OCI-LY7 (cell line): ENCODE measurements at regions not wholly inside any gene's neighbourhood (a gene's known extent, or its start where the extent isn't known, plus 50 kb on each side); places are given as distances from the start of the nearest gene placed in this dataset.

ENCODE experiments used
- BruUV-seq: library from RNA; stranded (reverse); fragments of 400-500 nt; replicated peaks from 2 replicates; lab custom pipeline; 2021; lab: Mats Ljungman, UMichigan
- CTCF ChIA-PET: fragments of 300-600 bp; sonication (Branson Sonifier 250); formaldehyde crosslinking; loops from one replicate; lab custom pipeline; 2022; ENCODE audit warnings: antibody characterized with exemption; ENCODE audit not compliant: unreplicated experiment; lab: Charles Lee
- POLR2A ChIA-PET: fragments of 300-600 bp; sonication (Branson Sonifier 250); formaldehyde crosslinking; loops from one replicate; lab custom pipeline; 2022; ENCODE audit warnings: antibody characterized with exemption; lab: Charles Lee
- DNase-seq: peaks from one replicate; pipeline ENCODE4 v3.0.0-alpha.2; 2015; ENCODE audit warnings: low spot score
- H2AFZ ChIP-seq: fragments of 200-600 bp; sonication (generic), shearing (Covaris generic); 2 replicates; pipeline ENCODE4 v1.6.1; 2014; ENCODE audit warnings: mild to moderate bottlenecking, antibody characterized with exemption, low read length, moderate library complexity
- H3K27ac ChIP-seq: fragments of 200-600 bp; sonication (generic); 2 replicates; pipeline ENCODE4 v1.5.1; 2014; ENCODE audit warnings: mixed run types, low read depth, mild to moderate bottlenecking, moderate library complexity, low read length, inconsistent platforms; ENCODE audit not compliant: poor library complexity, severe bottlenecking
- H3K36me3 ChIP-seq: fragments of 200-600 bp; sonication (generic); 2 replicates; pipeline ENCODE4 v1.6.1; 2014; ENCODE audit warnings: mild to moderate bottlenecking, antibody characterized with exemption, low read length, moderate library complexity, mixed read lengths; ENCODE audit not compliant: insufficient read depth
- H3K4me1 ChIP-seq: fragments of 200-600 bp; sonication (generic); 2 replicates; pipeline ENCODE4 v1.5.1; 2014; ENCODE audit warnings: mild to moderate bottlenecking, low read length; ENCODE audit not compliant: insufficient read depth, poor library complexity, severe bottlenecking
- H3K4me2 ChIP-seq: fragments of 200-600 bp; sonication (generic); 2 replicates; pipeline ENCODE4 v1.6.1; 2014; ENCODE audit warnings: mild to moderate bottlenecking, low read length
- H3K4me3 ChIP-seq: fragments of 200-600 bp; sonication (generic); 2 replicates; pipeline ENCODE4 v1.5.1; 2014; ENCODE audit warnings: mild to moderate bottlenecking, low read depth, low read length; ENCODE audit not compliant: poor library complexity, severe bottlenecking
- H3K79me2 ChIP-seq: fragments of 200-600 bp; sonication (generic); 2 replicates; pipeline ENCODE4 v1.6.1; 2016; ENCODE audit warnings: low read depth, mild to moderate bottlenecking, low read length, moderate library complexity, mixed read lengths; ENCODE audit not compliant: insufficient read depth
- H3K9me2 ChIP-seq: fragments of 200-600 bp; sonication (generic); 2 replicates; pipeline ENCODE4 v1.6.1; 2016; ENCODE audit warnings: mild to moderate bottlenecking, low read length, mixed read lengths; ENCODE audit not compliant: insufficient read depth
- H3K9me3 ChIP-seq: fragments of 200-600 bp; sonication (generic); 2 replicates; pipeline ENCODE4 v1.6.1; 2014; ENCODE audit warnings: mild to moderate bottlenecking, mixed run types, low read length, mixed read lengths
- H4K20me1 ChIP-seq: fragments of 200-600 bp; sonication (generic); 2 replicates; pipeline ENCODE4 v1.6.1; 2014; ENCODE audit warnings: mild to moderate bottlenecking, antibody characterized with exemption, low read length, moderate library complexity, mixed read lengths; ENCODE audit not compliant: insufficient read depth
- CTCF ChIP-seq: fragments of 200-600 bp; sonication (generic); conservative IDR thresholded peaks from 2 replicates; pipeline ENCODE4 v1.5.1; 2014; ENCODE audit warnings: mild to moderate bottlenecking, antibody characterized with exemption, low read length, moderate library complexity, mixed read lengths
- EZH2phosphoT487 ChIP-seq: fragments of 200-600 bp; sonication (generic); IDR thresholded peaks from 2 replicates; pipeline ENCODE4 v1.6.1; 2018; ENCODE audit warnings: low read depth, borderline replicate concordance, mild to moderate bottlenecking, mixed run types, antibody characterized with exemption, low read length, moderate library complexity, mixed read lengths
- intact Hi-C: fragments of 100-400 bp; cut with micrococcal nuclease; formaldehyde crosslinking; loops from one replicate; pipeline ENCODE4 v1.10.0; 2022; ENCODE audit not compliant: unreplicated experiment

GRCh38 chr6:134410541-134410940 is 92.6 kb upstream of the SGK1 start:
- Histone ChIP-seq H3K9me3 (no peaks in the 10 kb centered on the region), H3K9me2 (no peaks in the 10 kb centered on the region), H3K4me3 (no peak overlapping the region), H3K27ac (no peak overlapping the region), H3K4me2 (no peak overlapping the region), H2AFZ (no peak overlapping the region), H3K36me3 (no peaks in the 10 kb centered on the region), H3K4me1 (no peaks in the 10 kb centered on the region), H4K20me1 (no peaks in the 10 kb centered on the region), H3K79me2 (no peaks in the 10 kb centered on the region)
- CTCF ChIA-PET, result no interaction called here
- no peak for DNase-seq
- POLR2A ChIA-PET, result no interaction called here
- TF ChIP-seq EZH2phosphoT487 (no peak), CTCF (no peak)
- no TSS peak for BruUV-seq
- intact Hi-C loops, result no loop called here

GRCh38 chr6:134407791-134408190 is 89.9 kb upstream of the SGK1 start:
- Histone ChIP-seq H3K4me2 (no peak overlapping the region), H3K4me3 (no peak overlapping the region), H2AFZ (no peak overlapping the region), H4K20me1 (no peaks in the 10 kb centered on the region), H3K27ac (no peak overlapping the region), H3K9me3 (no peaks in the 10 kb centered on the region), H3K79me2 (no peaks in the 10 kb centered on the region), H3K9me2 (no peaks in the 10 kb centered on the region), H3K4me1 (no peaks in the 10 kb centered on the region), H3K36me3 (no peaks in the 10 kb centered on the region)
- BruUV-seq, result no TSS peak
- POLR2A ChIA-PET, result interaction anchor here (1.0 kb wide), 1 partner anchor 11 kb away, joined by 3 read pairs; no protein-coding TSS in a partner anchor
- CTCF ChIA-PET, result no interaction called here
- intact Hi-C loops, result no loop called here
- DNase-seq, result no peak
- no peak for TF ChIP-seq CTCF
- no peak for TF ChIP-seq EZH2phosphoT487

- POLR2A ChIA-PET, result interaction anchor here (0.6 to 0.7 kb wide), 2 partner anchors 77 to 208 kb away, joined by 3 read pairs; no protein-coding TSS in a partner anchor
- H2AFZ ChIP-seq, result no peak overlapping the region
- no peaks in the 10 kb centered on the region for H3K9me2 ChIP-seq
- H3K4me1 ChIP-seq, result no peaks in the 10 kb centered on the region
- H3K9me3 ChIP-seq, result no peaks in the 10 kb centered on the region
- H3K79me2 ChIP-seq, result no peaks in the 10 kb centered on the region
- H3K27ac ChIP-seq, result no peak overlapping the region
- DNase-seq, result no peak
- TF ChIP-seq CTCF (no peak), EZH2phosphoT487 (no peak)
- no peaks in the 10 kb centered on the region for H4K20me1 ChIP-seq
- intact Hi-C loops, result no loop called here
- no peak overlapping the region for H3K4me2 ChIP-seq
- CTCF ChIA-PET, result no interaction called here
- no TSS peak for BruUV-seq
- H3K36me3 ChIP-seq, result no peaks in the 10 kb centered on the region
- no peak overlapping the region for H3K4me3 ChIP-seq
Observed at GRCh38 chr6:134406311-134406710, 88.4 kb upstream of the SGK1 start.
